GM23338 (cell line): ENCODE measurements at regions not wholly inside any gene's neighbourhood (a gene's known extent, or its start where the extent isn't known, plus 50 kb on each side); places are given as distances from the start of the nearest gene placed in this dataset.
"Not testable (repeated sequence)": the region's sequence is repeated elsewhere in the genome, so short reads cannot be mapped to it uniquely, and the experiment has no call there.

Source experiments
- CREB1 ChIP-seq: fragments of 250-450 bp; sonication (Bioruptor Pico); IDR thresholded peaks from 2 replicates; pipeline ENCODE4 v1.5.0; 2020; ENCODE audit warnings: low read depth, mild to moderate bottlenecking, moderate library complexity
- CTCF ChIP-seq, 2 experiments: fragments of 200-600 bp in 1 of 2; sonication (generic) in 1 of 2; conservative IDR thresholded peaks; 2 replicates each; pipeline versions ENCODE4 v1.5.1 to v1.6.1; 2016 to 2017; ENCODE audit warnings: antibody characterized with exemption in 2 of 2, low read depth in 2 of 2, mild to moderate bottlenecking in 2 of 2, moderate library complexity in 1 of 2
- ETS1 ChIP-seq: IDR thresholded peaks from 2 replicates; pipeline ENCODE4 v1.6.1; 2016; ENCODE audit warnings: antibody characterized with exemption
- EZH2 ChIP-seq: fragments of 200-600 bp; sonication (generic); IDR thresholded peaks from one replicate; pipeline ENCODE4 v1.8.0; 2017; ENCODE audit warnings: antibody characterized with exemption, mild to moderate bottlenecking, low read depth; ENCODE audit not compliant: unreplicated experiment
- EZH2phosphoT487 ChIP-seq: fragments of 200-600 bp; sonication (generic); IDR thresholded peaks from one replicate; pipeline ENCODE4 v1.8.1; 2018; ENCODE audit warnings: antibody characterized with exemption; ENCODE audit not compliant: unreplicated experiment
- JUNB ChIP-seq: IDR thresholded peaks from one replicate; pipeline ENCODE4 v1.6.1; 2016; ENCODE audit warnings: antibody characterized with exemption; ENCODE audit not compliant: unreplicated experiment
- NANOG ChIP-seq: IDR thresholded peaks from 2 replicates; pipeline ENCODE4 v1.6.1; 2016; ENCODE audit warnings: antibody characterized with exemption, borderline replicate concordance
- POLR2AphosphoS5 ChIP-seq: IDR thresholded peaks from 2 replicates; pipeline ENCODE4 v1.6.1; 2016; ENCODE audit warnings: antibody characterized with exemption, low read depth
- REST ChIP-seq: IDR thresholded peaks from one replicate; pipeline ENCODE4 v1.6.1; 2018; ENCODE audit warnings: antibody characterized with exemption; ENCODE audit not compliant: unreplicated experiment
- STAT1 ChIP-seq: IDR thresholded peaks from one replicate; pipeline ENCODE4 v1.6.1; 2016; ENCODE audit warnings: antibody characterized with exemption; ENCODE audit not compliant: unreplicated experiment
- ZNF114 ChIP-seq: fragments of 250-450 bp; sonication (Bioruptor Pico); IDR thresholded peaks from 2 replicates; pipeline ENCODE4 v1.5.0; 2020; ENCODE audit warnings: mild to moderate bottlenecking, moderate library complexity
- ZNF331 ChIP-seq: fragments of 250-450 bp; sonication (Bioruptor Pico); IDR thresholded peaks from 2 replicates; pipeline ENCODE4 v1.5.0; 2020; ENCODE audit warnings: low read depth, mild to moderate bottlenecking, moderate library complexity
- ZNF462 ChIP-seq: fragments of 250-450 bp; sonication (Bioruptor Pico); IDR thresholded peaks from 2 replicates; pipeline ENCODE4 v1.5.0; 2020; ENCODE audit warnings: mild to moderate bottlenecking, moderate library complexity

GRCh38 chrX:14984425-14984824 is 111.2 kb downstream of the MOSPD2 start:
- TF ChIP-seq CTCF (conservative IDR thresholded peaks at IDR 0.05; ENCODE audit: low read depth in 2 of 2); EZH2; POLR2AphosphoS5; REST; ETS1; CREB1; ZNF331 (CRISPR knock-in tag); EZH2phosphoT487; ZNF114 (CRISPR knock-in tag); ZNF462; NANOG; STAT1; JUNB: not testable (repeated sequence)
